ENCODE measurements at regions not wholly inside any gene's neighbourhood (a gene's known extent, or its start where the extent isn't known, plus 50 kb on each side); places are given as distances from the start of the nearest gene placed in this dataset.

- TF ChIP-seq CTCF (conservative IDR thresholded peaks at IDR 0.05; ENCODE audit: low read length), result no peak
- TF ChIP-seq EZH2phosphoT487 (IDR thresholded peaks at IDR 0.05; ENCODE audit: borderline replicate concordance, low read depth, low read length), result no peak
These were observed 1011.8 kb upstream of the NCAM2 start for GRCh38 chr21:19986396-19986795.

Data from OCI-LY7 (cell line).